RKO (cell line): ENCODE measurements at regions not wholly inside any gene's neighbourhood (a gene's known extent, or its start where the extent isn't known, plus 50 kb on each side); places are given as distances from the start of the nearest gene placed in this dataset.

Source experiments
- DNase-seq: peaks from one replicate; pipeline ENCODE4 v3.0.0-alpha.2; 2016; ENCODE audit warnings: low spot score

- peak; percentile 66 for DNase-seq
Measured at GRCh38 chr17:77321649-77322513, 181.1 kb downstream of the SEC14L1 start.

DNA sequence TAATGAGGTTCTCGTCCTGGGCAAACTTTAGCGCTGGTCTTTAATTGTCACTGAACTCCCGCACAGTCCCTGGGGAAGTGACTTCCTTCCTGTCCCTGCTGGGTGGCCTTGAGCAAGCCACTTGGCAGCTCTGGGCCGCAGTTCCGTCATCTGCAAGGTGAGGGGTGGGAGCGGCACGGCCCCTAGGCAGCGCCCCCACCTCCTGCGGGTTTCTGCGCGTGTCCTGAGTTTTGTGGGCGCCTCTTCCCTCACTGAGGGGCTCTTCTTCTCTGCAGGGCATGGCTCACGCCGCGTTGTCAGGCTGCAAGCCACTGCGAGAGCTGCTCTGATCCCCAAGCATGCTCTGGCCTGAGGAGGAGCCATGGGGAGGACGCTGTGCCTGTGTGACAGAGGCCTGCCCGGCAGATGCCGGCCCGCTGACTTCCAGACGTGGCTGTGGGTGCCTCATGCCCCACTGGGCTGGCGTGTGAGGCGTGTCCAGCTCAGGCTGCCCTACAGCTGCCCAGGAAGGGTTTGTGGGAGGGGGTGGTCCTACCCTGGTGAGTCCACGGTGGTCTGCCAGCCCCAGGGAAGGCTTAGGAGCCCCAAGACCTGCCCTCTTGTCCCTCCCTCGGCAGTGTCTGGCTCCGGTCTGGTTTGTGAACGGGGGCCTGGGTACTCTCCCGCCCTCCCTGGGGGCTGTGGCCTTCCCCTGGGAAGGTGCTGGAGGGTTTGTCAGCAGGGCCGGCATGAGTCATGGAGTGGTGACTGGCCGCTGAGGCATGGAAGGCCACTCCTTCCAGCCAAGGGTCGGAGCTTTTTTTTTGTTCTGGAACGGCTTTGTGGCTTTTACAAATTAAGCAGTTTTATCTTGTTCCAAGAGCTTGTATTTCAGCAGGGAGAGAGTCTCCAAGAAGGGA, 182.0 kb downstream of the SEC14L1 start:
- DNase-seq, result peak; percentile 94

GRCh38 chr17:77323413-77324171, 182.8 kb downstream of the SEC14L1 start:
- peak; percentile 40 for DNase-seq

DNA sequence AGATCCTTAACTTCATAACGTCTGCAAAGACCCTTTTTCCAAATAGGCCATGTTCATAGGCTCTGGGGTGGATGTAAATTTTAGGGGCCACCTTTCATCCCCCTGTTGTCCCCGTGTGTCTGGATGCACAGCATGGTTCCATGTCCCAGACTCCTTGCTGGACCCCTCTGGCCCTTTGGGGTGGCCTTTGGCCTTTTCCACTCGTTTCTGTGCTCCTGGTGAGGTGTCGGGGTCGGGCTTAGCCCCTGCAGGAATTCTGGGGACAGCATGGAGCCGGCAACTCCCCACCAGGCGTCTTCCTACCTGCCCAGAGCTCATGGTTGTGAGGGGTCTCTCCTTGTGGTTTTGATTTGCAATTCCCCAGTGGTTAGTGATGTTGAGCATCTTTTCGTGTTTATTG, 183.5 kb downstream of the SEC14L1 start:
- no peak for DNase-seq

DNA sequence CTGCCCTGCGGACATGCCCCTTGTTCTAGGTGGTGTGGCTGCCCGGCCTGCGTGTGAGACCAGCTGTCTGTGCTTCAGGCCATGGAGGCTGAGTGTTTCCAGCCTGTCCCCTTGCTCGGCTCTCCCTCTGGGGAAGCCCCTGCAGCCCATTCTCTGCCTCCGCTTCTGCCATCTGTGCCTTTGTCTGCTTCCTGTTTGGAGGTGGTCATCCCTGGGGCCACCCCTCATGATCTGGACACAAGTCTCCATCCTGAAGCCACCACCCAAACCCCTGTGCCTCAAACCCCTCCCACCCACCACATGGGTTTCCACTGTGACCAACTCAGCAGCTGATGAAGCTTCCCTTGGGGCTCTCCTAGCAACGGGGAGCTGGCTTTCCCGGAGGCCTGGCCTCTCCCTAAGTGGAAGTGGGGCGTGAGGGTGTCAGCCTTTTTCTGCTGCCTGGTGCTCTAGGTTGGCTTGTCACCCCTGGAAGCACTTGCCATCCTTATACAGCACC, 184.9 kb downstream of the SEC14L1 start:
- no peak for DNase-seq

DNA sequence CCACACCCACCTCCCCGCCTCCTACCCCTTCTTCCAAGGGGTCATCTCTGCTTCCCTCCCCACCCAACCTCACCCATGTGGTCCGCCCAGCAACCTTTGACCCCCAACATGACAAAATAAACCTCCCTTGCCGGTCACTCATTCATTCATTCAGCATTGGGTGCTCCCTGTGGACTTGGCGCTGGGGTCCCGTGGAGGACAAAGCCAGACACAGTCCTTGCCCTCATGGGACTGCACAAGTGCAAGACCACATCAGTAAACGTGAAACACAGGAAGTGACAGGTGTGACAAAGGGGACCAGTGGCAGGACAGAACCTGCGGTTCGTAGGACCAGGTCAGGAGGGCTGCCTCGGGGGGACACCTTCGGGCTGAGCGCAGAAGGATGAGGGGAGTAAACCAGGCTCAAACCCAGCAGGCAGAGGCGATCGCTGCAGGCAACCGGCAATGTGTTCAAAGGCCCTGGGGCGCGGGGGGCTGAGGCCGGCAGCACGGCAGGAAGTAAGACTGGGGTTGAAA, 185.4 kb downstream of the SEC14L1 start:
- DNase-seq, result no peak

DNA sequence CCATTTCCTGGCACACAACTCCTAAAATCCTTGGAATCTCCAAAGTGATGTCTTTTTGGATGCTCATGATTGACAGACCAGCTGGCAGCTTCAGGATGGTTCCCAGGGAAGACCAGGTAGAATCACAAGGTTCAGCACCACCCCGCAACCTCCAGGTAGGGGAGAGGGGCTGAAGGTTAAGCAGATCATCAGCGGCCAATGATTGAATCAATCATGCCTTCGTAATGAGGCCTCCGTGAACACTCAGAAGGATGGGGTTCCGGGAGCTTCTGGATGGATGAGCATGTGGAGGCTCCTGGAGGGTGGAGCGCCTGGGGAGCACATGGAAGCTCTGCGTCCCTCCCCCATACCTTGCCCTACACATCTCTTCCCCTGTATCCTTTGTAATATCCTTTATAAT, 185.9 kb downstream of the SEC14L1 start:
- DNase-seq, result no peak

- DNase-seq, result no peak
Measured at GRCh38 chr17:77327181-77327565, 186.4 kb downstream of the SEC14L1 start.

GRCh38 chr17:77327566-77328464, 187.0 kb downstream of the SEC14L1 start:
- no peak for DNase-seq

GRCh38 chr17:77328823-77329740, 188.3 kb downstream of the SEC14L1 start:
- DNase-seq, result no peak

GRCh38 chr17:77329741-77330531, 189.2 kb downstream of the SEC14L1 start:
- no peak for DNase-seq

DNA sequence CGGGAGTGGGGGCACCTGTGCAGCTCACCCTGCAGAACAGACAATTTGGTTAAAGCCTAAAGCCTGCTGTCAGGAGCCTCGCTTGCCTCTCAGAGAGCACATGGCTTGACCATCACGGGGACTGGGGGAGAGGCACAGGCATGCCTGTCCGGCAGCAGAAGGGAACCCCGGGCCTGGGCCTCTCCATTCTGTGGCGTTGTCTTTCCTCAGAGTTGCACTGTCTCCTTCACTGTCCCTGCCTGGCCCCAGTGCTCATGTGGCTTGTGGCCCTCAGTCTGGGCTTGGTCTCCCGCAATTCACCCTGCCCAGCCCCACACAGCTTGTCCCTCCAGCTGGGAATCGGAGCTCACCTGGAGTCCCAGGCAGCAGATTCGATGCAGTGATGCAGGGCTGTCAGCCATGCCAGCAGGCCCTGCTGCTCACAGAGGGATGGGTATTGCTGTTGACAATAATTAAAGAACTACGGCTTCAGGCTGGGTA, 189.9 kb downstream of the SEC14L1 start:
- DNase-seq, result no peak

DNA sequence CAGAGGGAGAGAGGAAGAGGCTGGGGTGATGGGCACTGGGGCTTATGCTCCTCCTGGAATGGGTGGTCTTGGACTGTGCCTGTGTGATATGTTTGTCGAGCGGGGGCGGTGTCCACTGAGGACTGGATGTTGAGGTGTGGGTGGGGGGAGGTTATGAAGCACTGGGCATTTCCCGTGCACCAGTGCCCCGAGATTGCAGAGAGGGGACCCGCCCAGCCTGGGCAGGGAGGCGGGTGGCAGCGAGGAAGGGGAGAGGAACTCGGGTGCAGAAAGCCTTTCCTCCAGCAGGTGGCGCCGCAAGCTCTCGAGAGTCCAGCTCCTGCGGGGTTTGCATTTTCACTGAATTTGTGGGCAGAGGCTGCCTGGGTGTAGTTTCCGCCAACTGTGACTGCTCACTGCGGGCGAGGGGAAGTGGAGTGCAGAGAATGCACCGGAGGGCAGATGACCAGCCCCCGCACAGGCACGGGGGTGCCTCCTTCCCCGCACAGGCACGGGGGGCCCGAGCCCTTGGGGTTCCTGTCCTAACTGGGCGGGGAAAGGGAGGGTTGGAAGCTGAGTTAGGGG, 190.6 kb downstream of the SEC14L1 start:
- DNase-seq, result no peak

DNA sequence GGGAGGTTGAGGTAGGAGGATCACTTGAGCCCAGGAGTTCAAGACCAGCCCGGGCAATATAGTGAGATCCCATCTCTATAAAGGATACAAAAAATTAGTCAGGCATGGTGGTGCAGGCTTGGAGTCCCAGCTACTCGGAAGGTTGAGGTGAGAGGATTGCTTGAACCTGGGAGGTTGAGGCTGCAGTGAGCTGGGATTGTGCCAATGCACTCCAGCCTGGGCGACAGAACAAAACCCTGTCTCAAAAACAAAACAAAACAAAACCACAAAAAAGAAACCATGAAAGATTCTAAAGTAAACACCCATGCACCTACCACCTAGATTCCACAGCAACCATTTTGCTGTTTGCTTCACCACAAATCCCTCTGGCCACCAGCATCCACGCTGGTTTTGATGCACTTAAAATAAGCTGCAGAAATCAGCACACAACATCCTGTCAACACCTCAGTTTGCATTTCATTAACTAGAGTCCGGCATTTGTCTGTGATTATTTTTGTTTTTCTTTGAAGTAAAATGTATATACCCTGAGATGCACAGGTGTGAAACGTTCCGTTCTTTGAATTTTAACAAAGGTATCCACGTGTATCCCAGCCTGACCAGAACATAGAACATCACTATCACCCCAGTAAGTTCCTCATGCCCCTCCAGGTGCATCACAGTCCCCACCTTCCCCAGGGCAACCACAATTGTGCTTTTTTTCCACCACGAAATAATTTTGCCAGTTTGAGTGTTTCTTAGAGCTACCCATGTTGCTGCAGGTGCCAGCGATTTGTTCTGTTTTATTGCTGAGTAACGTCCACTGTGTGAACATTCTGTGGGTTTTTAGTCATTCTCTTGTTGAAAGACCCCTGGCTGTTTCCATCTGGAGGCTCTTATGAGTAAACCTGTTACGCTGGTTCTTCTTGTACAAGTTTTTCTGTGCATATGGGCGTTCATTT, 191.5 kb downstream of the SEC14L1 start:
- DNase-seq, result no peak

DNA sequence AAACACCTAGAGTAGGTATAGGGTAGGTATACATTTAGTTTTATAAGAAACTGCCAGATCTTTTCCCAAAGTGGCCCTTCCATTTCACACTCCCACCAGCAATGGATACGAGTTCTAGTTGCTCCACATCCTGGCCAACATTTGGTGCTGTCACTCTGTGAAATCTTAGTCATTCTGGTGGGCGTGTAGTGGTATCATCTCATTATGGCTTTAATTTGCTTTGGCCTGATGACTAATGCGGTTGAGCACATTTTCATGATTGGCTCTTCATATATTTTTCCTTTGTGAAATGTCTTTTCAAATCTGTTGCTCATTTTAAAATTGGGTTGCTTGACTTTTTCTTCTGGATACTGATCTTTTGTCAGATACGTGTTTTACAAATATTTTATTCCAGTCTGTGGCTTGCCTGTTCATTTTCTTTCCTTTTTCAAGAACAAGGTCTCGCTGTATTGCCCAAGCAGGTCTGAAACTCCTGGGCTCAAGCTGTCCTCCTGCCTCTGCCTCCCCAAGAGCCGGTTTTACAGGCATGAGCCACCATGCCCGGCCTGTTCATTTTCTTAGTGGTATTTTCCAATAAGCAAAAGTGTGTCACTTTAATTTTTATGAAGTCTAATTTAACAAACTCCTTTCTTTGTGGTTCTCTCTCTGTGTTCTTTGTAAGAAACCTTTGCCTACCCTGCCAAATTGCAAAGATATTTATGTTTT, 192.4 kb downstream of the SEC14L1 start:
- peak; percentile 77 for DNase-seq

- no peak for DNase-seq
Measured at GRCh38 chr17:77337150-77337549, 196.4 kb downstream of the SEC14L1 start.
